Iris pigment epithelial cell (primary cell): ENCODE measurements at regions not wholly inside any gene's neighbourhood (a gene's known extent, or its start where the extent isn't known, plus 50 kb on each side); places are given as distances from the start of the nearest gene placed in this dataset.

Source experiments
- DNase-seq: peaks from one replicate; pipeline ENCODE4 v3.0.0-alpha.2; 2011; ENCODE audit warnings: low read depth

DNA sequence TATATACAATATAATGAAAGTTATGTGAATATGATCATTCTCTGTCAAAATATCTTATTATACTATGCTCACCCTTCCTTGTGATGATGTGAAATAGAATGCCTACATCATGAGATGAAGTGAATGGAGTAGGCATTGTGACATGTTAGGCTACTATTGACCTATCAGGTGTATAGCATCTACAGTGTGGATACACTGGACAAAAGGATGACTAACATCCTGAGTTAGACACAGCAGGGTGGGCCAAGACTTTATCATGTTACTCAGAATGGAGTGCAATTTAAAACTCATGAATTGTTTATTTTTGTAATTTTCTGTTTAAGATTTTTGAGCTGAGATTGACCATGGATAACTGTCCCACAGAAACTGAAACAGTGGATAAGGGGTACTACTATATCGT lies 53.4 kb upstream of the NAV3 start:
- DNase-seq, result peak; percentile 41

DNA sequence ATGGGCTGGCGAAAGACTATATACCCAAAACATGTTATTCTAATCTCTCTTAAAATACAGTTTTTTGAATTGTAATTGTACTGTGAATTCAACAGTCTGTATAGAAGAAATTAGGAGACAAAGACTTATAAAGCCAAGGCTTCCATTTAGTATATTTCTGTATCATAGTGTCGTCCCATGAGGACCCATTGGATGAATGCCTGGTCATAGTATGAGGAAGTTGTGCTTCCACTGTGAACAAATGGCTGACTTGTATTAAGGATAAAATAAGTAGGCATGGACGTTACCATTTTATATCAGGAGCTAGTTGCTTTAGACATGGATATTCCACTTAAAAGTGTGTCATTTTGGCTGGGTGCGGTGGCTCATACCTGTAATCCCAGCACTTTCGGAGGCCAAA lies 55.9 kb upstream of the NAV3 start:
- no peak for DNase-seq

DNA sequence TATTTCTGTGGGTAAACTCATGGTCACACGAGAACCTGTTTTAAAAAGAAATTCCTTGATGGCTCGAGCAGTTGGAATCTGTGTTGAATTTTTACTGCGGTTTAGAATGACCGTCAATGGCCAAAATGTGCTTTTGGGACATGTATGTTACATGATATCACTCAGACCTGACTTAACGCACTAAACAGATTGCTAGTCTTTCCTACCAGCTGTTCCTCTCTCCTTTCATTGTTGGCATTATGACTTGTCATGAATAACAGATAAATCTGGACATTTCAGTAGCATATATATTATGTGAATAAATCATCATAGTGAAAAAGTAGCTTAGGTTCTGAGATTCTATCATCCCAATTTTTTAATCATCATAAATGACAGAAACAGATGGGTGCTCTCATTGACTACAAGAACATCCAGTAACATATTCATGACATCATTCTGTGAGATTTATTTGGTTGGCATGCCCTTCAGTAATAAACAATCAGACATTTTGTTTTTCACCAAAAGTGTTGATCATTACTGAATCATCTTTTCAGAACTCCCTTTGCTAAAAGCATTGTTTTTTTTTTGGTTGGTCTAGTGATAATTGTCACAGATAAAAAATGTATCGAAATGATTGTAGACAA lies 57.9 kb upstream of the NAV3 start:
- DNase-seq, result no peak

DNA sequence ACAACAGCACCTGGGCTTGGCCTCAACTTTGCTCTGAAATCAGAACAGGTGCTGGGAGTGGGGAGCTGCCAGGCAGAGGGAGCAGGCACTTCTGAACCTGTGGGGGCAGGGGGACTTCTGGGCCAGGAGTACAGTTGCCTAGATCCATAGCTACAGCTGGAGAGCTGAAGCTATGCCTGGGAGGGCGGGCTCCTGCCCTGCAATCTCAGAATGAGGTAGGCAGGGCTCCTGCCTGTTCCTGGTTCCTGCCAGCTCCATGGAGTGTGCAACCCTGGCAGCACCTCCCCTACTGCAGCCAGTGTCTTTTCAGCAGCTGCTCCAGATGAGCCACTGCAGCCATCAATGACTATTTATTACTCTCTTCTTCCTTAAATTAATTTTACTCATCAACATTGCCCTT lies 62.1 kb upstream of the NAV3 start:
- no peak for DNase-seq

DNA sequence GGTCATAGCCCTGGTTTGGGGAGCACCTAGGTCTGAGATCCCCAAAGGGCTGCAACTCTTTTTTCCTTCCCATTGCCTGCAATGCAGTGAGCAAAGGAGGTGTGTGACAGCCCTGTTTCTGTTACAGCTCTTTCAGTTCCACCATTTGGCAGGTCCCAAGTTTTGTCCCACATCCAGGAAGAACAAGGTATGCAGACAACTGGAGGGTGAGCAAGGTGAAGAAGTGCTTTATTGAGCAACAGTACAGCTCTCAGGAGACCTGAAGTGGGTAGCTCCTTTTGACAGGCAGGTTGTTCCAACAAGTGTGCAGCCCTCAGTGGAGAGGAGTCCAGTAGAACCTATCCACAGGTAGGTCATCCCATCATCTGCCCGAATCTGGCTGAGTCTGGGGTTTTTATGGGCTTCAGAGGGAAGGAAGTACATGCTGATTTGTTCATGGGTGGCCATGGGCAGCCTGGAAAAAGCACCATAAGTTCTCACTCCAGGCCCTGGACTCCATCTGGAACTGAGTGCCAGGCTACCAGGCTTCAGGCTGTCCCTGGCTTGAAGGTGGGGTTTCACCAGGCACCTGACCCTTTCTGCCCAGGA lies 62.8 kb upstream of the NAV3 start:
- DNase-seq, result no peak

DNA sequence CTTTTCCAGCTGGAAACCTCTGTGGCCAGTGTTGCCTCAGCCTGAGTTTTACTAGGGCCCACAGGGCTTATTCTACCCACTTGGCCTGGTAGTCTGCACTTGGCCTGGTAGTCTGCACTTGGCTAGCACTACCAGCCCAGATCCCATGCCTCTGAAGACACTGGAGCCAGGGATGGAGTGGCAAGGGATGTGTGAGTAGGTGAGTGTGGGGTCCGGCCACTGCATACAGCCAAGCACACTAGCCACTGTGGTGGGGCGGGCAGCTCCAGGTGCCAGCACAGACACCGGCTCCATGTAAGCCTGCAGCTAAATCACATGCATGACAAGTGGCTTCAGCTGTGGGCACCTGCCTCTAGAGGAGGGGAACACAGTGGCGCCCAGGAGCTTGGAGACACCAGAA lies 63.4 kb upstream of the NAV3 start:
- DNase-seq, result no peak

DNA sequence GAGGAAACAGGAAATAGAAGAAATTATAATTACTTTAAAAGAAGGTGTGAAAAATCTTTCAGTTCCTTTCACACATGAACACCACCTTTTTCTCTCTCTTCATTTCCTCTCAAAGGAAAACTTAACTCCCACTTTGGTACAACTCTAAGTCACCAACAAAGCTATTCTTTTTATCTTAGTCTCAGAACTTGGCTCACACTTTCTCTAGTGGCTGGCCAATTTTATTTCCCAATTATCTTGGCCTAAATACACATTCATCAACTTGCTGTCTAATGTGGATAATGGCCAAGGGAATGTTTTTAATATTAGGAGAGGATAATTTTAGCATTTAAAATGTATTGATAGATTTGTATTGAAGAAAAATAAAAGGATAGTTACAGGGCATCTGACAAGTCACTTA lies 64.5 kb upstream of the NAV3 start:
- DNase-seq, result no peak

DNA sequence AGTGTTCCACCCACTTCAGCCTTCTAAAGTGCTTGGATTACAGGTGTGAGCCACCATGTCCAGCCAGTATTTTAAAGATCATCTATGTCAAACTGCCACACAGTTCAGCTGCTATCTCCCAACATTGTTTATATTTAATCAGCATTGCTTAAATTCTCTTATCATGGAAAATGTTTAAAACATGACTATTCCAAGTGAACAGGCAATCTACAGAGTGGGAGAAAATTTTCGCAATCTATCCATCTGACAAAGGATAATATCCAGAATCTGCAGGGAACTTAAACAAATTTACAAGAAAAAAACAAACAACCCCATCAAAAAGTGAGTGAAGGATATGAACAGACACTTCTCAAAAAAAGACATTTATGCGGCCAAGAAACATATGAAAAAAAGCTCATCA lies 69.4 kb upstream of the NAV3 start:
- DNase-seq, result no peak

DNA sequence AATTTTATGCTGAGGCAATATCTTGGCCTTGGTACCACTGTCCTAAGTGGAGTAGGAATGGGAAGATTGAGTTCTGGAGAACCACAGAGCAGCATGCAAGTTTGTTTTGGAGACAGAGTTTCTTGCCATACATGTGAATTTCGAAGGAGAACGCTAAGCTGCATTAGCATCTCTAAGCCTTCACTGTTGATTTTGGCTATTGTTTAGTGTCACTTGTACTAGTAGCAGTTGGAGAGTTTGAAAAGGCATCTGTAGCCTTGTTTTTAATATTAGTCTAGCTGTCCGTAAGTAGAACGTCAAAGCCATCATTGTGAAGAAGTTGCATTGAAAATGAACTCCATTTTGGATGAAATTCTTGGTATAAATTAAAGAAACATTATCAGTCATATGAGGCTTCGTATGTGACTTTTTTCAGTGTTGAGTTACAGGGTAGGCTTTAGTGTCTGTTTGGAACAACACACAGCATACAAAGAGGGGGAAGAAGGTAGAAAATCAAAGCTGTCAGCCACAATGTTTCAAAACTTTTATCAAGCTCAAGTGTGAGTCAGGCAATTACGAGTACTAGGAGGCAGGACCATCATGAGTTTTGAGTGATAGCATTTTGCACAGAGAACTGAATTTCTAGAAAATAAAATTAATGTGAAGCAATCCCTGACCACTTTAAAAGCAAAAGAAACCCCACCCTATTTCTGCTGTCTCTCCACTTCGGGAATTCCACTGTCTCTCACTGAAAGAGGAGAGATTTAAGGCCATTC lies 70.2 kb upstream of the NAV3 start:
- peak; percentile 15 for DNase-seq

DNA sequence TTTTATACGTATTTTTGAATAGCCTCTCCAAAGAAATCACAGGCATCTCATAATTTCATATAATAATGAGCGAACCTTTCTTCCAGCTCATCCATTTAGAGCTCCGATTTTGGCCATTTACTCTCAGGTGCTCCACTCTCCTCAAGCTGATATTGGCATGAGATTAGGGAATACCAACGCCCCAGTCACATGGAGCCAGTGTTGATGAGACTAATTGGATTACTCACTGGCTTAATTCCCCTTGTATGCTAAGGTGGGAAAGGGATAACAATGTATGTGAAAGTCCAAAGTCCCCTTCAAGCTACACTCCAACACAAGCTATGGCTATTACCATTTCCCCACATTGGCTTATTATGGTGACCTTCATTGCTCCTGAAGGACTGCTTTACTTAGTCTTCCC lies 76.6 kb upstream of the NAV3 start:
- no peak for DNase-seq

DNA sequence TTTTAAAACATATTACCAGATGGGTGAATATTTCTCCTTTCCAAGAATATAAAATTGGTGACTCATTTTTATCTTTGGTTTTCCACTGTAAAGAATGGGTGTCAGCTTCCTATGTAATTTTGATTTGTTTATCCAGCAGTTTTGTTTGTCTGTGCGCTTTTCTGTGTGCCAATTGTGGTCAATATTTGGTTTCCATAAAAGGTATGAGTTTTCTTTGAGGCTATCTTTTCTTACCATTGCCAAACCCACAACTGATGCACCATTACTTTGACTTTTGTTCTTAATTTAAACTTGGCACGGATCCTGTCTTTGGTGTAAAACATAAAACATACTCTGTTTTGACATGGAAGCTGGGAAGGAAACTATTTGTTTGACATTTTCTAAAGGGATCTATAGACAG lies 78.8 kb upstream of the NAV3 start:
- peak; percentile 72 for DNase-seq

DNA sequence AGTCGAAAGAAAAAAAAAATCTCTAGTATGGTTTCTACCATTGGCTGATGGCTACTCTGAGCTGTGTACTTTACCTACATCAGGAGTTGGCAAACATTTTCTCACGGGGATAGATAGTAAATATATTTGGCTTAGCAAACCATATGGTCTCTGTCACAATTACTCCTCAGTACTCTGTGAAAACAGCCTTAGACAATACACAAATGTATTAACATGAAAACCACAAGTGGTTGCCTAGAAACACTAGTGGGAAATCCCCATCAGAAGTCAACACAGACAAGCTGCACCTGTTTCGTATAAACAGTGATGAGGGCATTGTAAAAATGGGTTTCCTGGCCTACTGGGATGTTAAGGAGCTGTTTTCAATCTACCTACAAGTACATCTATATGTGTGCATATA lies 84.6 kb upstream of the NAV3 start:
- DNase-seq, result peak; percentile 82

DNA sequence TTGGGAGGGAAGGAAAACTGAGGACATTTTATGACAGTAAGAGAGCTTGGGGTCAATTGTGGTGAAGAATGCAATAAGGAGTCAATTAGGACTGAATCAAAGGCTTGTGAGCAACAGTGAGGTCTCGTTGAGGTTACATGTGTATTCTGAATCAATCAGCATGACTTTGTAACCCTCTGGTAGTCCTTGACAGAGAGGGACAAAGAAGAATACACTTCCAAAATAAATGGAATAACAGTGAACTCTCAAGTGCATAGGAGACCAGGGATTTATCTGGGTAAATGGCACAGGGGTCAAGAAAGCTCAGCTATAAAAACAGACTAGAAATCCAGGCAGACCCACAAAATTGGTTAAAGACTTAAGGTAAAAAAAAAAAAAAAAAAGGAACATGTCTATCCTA lies 85.1 kb upstream of the NAV3 start:
- no peak for DNase-seq

DNA sequence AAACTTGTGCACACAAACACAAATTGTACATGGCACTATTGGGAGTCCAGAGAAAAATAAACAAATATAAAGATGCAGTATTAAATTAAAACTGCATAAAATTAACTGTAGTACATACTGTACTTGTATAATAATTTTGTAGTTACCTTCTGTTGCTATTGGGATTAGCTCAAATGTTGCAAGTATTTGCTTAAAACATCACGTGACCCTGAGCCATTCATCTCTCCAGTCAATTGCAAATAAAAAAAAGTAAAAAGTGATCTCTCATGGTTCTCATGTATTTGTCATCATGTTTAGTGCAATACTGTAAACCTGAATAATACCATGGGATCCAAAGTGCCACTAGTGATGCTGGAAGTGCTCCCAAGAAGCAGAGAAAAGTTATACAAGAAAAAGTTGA lies 88.1 kb upstream of the NAV3 start:
- no peak for DNase-seq

DNA sequence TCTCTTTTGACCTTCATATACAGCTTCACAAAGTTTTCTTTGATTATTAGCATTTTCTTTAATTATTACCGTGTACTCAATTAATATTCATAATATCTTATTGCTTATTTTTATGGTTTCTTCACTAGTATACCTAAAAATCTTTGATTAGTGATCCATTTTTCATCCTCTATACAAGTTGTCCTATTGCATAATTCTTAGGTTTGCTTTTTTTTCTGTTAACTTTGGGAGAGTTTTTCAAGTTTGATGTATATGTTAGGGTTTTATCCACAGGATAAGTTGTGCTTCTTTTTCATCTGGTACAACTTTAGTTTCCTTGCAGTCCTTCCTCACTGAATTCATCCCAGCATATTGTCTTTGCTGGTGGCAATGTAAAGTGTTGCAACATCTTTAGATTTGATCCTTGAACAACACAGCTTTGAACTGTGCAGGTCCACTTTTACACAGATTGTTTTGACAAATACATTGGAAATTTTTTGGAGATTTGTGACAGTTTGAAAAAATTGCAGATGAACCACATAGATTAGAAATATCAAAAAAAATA lies 88.6 kb upstream of the NAV3 start:
- DNase-seq, result no peak

DNA sequence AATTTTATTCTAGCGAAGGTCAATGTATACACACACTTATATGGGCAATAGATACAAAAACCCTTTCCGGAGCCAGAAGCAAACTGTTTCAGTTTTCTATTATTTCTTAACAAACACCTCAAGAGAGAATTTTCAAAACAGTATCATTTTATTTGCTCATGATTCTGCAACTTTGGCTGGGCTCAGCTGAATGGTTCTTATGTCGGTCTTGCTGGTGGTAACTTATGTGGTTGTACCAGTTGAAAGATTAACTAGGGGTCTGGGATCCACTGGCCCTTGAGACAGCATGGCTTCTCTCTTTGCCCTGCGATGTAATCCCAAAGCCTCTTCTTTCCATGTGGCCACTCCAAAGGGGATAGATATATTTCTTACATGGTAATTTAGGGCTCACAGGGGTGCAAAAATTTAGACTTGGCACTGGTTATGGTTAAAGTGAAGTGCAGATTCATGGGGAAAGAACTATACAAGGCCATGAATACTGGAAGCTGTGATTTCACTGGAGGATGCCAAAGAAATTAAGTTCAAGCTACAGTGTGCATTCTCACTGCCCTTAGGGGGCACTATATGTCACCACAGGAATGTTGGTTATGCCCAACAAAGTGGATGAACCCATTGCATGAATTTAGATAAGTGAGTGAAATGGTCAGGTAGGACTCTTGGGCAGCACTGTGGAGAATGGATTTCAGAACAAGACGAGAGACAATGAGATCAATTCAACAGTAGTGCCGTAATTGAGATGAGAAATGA lies 94.3 kb upstream of the NAV3 start:
- DNase-seq, result no peak

DNA sequence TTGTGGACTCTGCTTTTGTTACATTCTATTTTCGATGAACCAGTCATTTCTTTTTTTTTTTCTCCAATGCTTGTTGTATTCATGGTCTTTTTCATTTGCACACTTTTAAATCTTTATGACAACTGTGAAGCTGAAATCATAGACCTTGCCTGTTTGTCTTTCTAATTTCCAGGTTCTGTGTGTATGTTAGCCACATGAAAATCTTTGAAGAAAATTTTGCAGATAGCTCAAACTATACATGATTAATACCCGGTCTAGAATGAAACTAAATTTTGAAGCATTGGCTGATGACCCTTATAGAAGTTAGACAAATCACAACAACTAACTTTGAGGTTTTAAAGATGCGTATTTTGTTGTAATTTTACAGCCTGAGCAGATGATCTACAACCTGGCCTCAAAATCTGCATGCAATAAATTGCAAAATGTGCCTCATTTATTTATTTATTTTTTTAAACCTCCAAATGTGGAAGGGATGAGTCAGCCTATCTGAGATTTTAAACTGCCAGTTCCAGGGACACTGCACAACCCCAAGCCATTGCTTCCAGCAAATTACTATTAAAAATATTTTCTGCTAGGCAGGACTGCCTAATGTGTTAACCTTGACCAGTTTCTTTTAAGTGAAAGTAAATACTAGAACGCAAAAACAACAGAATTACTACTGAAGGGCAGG lies 96.3 kb upstream of the NAV3 start:
- peak; percentile 65 for DNase-seq

DNA sequence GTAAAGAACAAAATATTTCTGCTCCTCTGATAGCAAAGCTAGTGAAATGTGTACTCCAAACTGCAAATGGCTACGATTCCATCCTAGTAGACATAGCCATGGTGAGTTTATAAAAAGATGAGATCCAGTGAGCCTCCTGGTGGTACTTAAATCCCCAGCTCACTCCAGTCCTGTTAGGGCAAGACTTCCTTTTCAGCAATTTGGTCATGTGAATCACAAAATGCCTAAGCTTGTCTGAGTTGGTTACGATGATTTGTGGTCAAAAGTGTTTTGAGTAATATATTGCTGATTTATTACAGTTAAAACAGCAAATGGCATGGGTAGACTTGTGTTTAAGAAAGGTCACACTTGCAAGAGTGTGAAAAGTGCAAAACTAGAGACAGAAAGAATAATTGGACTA lies 102.7 kb upstream of the NAV3 start:
- DNase-seq, result no peak

DNA sequence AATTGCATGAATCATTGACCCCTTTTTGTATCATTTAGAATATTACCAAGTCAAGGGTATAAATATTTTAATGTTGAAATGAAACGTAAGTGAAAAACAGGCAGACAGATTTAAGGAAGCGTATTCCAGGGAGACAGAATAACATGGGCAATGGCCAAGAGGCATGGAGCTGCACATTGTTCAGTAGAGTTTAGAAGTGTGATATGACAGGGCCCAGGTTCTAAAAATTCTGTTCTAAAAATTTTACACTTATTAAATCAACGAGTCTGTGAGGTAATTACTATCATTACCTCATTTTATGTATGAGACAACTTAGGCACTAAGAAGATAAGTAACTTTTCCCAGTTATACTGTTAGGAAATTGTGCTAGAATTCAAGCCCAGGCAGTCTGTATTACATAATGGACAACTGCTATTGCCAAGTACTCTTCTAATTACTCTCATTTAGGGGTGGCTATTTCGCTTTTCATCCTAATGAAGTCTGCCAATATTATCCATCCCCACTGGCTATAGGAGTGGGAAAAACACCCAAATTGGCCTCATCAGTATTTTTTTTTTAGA lies 103.2 kb upstream of the NAV3 start:
- DNase-seq, result no peak

DNA sequence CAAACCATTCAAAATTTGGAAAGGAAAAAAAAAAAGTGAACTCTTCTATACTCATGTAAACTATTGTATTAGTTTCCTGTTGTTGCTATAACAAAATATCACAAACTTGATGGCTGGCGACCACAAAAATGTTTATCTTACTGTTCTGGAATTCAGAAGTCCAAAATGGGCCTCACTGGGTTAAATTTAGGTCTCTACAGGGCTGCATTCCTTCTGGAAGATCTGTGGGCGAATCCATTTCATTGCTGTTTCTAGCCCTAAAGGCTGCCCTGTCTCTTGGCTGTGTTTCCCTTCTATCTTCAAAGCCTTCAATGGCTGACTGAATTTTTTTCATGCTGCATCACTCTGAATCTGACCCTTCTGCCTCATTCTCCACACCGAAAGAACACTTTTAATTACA lies 105.1 kb upstream of the NAV3 start:
- DNase-seq, result peak; percentile 94

DNA sequence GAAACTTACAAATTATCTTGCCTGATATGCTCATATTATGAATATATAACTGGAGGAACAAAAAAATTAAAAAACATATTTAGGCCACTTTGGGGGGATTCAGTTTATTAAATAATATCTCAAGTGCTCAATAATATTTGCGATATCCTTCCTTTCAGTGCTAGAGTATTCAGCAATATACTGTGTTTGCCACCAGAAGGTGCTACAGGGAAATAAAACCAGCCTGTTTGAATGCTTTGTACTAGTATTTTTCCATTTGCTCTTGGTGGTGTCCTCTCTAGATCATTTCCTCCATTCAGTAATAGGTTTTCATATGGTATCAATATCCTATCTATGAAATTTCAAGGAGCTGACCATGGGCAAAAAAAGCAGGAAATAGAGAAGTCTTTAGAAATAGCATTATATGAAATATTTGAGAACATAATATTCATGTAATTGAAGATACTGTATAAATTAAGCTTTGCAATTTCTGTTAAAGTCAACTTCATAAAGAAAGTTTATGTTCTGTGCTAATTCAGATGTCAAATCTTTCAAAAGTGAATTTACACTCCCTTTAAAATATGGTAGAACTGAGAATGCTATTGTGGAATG lies 106.2 kb upstream of the NAV3 start:
- DNase-seq, result peak; percentile 68
